Fibroblast of skin of right biceps (primary cell): ENCODE measurements at regions not wholly inside any gene's neighbourhood (a gene's known extent, or its start where the extent isn't known, plus 50 kb on each side); places are given as distances from the start of the nearest gene placed in this dataset.
A peak's percentile ranks its signal among the peaks of the same experiment; 100 is the strongest.
"Not testable (repeated sequence)": the region's sequence is repeated elsewhere in the genome, so short reads cannot be mapped to it uniquely, and the experiment has no call there.

Experiments used
- DNase-seq: peaks from one replicate; pipeline ENCODE4 v3.0.0-alpha.2; 2013

- DNase-seq, result no peak
Observed at GRCh38 chr11:11220786-11221185, 132.3 kb downstream of the CSNK2A3 start.

DNA sequence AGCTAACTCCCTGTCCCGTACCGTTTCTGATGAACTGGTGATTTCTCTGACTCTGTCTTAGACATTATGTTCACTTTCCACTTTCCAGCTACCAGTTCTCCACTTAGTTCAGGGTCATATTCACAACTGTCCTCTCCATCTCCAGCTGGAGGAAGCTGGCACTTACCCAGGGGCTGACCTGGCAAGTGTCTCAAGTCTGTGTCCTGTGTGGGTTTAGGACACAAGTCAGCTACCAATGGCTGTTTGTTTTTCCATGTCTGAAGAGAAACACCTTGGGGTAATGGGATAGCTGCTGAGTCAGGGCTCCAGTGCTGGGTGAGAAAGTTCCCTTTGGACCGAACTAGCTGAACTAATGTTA, 134.4 kb downstream of the CSNK2A3 start:
- DNase-seq, result no peak

DNA sequence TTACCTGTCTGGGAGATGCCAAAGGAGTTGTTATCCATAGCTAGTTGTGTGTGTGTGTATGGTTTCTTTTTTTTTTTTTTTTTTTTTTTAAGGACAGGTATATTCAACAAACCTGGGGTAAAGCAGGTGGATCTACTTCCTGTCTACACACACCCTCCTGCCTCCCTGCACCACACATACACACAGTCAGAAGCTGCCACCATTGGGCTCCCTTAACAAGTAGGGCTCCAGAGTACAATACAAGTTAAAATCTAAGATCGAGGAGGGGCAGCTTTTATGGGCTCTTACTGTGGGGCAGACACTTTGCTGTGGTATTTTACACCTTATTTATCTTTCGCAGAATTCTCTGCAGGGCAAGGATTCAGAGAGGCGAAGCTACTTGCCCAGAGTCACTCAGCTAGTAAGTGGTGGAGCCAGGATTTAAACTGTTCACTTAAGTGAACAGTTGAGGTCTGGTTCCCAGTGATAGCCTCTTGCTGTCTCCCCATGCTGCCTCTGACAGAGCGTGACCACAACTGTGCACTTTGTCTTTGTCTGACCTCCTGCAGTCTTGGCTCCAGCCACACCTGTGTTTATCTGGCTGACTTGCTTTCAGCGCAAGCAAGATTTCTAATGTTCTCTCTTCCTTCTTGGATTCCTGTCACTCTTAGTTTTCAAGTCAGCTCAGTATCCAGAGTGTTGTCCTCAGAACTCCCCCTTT, 135.0 kb downstream of the CSNK2A3 start:
- DNase-seq, result no peak

- no peak for DNase-seq
Observed at GRCh38 chr11:11217289-11217928, 135.6 kb downstream of the CSNK2A3 start.

DNA sequence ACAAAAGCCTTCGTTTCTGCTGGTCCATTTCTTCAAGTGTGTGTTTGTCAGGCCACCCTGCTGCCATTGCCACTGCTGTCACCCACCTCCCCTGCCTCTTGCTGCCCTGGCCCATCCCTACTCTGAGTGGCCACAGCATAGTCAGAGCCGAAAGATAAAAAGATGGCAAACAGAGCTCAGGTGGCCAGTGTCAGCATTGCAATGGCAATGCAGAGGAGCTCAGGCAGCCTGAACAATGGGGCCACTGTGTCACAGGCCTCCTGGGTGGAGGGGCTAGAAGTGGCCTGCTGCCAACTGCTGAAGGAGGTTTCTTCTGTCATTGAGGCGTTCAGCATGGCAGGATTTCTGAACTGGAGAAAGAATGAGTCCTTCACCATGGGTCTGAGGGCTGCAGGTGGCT, 137.1 kb downstream of the CSNK2A3 start:
- no peak for DNase-seq

GRCh38 chr11:11215058-11215815, 137.8 kb downstream of the CSNK2A3 start:
- DNase-seq, result no peak

- no peak for DNase-seq
Observed at GRCh38 chr11:11213117-11213516, 139.9 kb downstream of the CSNK2A3 start.

GRCh38 chr11:11211888-11212287, 141.2 kb downstream of the CSNK2A3 start:
- DNase-seq, result no peak

DNA sequence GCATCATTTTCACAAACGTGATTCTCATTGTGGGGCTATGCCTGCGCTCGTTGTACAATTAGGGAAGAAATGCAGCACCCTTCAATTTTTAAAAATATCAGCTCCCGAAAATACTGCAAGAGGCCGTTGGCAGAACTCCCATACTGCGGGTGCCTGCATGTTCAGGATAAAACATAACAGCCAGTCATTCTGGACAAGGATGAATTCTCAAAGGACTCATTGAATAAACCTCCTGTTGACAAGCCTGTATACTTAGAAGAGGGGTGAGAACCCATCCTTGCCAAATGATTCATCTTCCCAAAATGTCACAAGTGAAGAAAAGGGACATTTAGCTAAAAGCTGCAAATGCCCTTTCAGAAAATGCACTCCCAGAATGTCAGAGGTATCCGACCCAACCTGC, 141.9 kb downstream of the CSNK2A3 start:
- no peak for DNase-seq

- no peak for DNase-seq
Observed at GRCh38 chr11:11210446-11210845, 142.6 kb downstream of the CSNK2A3 start.

GRCh38 chr11:11209967-11210366, 143.1 kb downstream of the CSNK2A3 start:
- DNase-seq, result no peak

DNA sequence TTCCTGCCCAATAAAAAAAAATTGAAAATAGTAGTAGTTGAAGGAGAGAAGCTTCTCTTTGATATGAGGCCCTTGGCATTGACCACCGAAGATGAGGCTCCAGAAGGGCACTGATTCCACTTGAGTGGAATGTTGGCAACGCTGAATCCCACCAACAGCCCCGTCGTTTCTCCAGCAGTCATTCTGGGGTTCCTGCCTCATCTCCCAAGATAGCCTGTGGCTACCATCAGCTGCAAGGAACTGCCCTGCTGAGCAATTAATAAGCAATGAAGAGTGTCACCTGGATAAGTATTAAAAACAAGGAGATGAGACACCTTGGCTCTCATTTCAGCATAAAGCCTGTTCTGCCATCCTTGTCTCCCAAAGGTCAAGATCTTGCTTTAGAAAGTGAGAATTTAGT, 144.1 kb downstream of the CSNK2A3 start:
- DNase-seq, result no peak

DNA sequence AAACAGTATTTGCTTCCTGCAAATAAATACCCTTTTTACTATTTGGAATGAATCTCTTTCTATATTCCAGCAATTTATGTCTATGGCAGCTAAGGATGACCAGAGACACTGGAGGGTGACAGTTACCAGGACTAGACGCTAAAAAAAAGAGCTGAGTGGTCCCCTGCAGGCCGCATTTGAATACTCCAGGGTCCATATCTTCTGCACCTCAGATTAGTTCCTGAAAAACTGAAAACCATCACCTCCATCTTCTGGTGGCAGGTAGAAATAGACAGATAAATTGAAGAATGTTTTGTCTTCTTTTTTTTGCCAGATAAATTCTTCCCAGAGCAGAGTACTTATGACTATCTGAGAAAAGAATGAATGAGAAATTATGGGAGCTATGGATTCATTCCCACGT, 145.6 kb downstream of the CSNK2A3 start:
- DNase-seq, result no peak

DNA sequence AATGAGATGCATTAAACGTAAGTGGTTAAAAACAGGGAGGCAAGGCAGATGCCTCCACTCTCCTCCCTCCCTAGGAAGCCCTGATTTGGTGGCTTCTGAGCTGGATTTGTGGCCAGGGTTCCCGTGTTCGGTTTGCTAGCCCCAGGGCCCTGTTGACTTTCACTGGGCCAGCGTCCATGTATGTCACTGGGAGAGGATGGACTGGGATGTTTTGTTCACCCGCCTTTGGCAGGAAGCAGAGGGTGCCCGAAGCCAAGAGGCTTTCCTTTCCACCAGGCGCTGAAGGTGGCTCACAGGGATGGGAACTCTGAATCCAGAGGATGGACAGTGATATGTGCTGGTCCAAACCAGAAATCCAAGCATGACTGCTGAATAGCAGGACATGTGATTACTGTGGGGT, 146.6 kb downstream of the CSNK2A3 start:
- DNase-seq, result no peak

DNA sequence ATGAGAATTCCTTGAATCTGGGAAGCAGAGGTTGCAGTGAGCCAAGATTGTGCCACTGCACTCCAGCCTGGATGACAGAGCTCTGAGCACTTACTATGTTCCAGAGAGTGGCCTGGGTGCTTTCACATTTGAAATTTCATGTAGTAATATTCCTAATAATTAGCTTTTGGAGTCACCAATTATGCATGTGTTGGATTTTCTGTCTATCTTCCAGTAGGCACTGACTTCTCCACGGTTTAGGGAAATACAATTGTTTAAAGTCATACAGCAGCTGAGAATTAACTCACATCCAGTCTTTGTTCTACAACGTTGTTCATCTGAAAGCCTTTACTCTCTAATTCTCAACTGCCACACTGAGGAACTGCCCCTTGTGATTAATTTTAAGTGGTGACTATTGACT, 150.2 kb downstream of the CSNK2A3 start:
- DNase-seq, result no peak

DNA sequence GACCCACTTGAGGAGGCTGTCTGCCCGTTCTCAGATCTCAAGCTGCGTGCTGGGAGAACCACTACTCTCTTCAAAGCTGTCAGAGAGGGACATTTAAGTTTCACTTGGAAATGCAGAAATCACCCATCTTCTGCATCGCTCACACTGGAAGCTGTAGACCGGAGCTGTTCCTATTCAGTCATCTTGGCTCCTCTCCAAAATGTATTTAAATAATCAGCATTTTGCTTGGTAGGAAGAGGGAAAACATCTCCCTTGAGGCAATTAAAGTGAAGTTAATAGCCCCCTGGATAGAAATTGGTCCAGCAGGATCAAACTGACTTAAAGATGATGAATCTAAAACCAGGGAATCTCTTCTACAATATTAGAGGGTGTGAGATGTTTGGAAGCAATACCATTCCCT, 151.7 kb downstream of the CSNK2A3 start:
- DNase-seq, result not testable (repeated sequence)

DNA sequence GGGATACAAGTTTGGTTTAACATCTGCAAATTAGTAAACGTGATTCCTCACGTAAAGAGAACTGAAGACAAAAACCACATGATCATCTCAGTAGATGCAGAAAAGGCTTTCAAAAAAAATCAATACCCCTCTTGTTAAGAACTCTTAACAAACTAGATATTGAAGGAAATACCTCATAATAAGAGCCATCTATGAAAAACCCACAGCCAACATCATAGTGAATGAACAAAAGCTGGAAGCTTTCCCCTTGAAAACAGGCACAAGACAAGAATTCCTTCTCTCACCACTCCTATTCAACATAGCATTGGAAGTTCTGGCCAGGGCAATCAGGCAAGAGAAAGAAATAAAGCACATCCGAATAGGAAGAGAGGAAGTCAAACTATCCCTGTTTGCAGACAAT, 160.5 kb downstream of the CSNK2A3 start:
- no peak for DNase-seq

DNA sequence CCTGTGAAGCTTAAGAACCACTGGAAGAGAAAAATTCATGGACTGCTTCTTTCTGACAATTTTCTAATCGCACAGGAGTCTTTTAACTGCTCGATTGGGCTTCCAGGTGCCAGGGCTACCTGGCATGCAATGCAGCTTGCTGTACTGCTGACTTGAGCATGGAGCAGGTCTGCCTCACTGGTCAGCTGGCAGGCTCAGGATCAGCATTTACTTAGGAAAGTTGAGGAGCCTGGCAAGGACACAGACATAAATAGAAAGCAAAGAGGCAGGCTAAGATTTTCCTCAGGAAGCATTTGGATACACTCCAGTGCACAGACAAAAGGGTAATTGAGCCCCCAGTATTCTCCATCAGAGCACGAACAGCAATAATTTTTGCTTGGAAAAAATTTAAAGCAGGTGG, 163.5 kb downstream of the CSNK2A3 start:
- no peak for DNase-seq

GRCh38 chr11:11186249-11186648, 166.8 kb downstream of the CSNK2A3 start:
- no peak for DNase-seq

DNA sequence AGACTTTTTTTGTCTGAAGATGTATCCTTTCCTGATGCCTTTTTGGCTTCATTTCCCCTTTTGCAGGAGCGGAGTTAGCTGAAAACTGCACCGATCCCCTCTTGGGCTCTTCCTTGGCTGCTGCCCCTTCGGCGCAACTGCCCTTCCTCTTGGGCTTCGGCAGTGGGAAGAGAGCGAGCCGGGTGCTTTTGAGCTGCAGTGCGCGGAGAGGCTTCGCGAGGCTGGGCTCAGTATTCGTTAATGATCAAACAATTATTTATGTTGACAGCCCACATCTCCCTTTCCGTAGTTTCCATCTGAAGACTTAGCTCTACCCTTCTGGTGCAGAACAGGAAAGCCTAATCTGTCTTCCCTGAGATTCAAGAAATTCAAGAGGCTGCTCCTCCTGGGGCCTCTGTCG, 170.8 kb downstream of the CSNK2A3 start:
- DNase-seq, result no peak

DNA sequence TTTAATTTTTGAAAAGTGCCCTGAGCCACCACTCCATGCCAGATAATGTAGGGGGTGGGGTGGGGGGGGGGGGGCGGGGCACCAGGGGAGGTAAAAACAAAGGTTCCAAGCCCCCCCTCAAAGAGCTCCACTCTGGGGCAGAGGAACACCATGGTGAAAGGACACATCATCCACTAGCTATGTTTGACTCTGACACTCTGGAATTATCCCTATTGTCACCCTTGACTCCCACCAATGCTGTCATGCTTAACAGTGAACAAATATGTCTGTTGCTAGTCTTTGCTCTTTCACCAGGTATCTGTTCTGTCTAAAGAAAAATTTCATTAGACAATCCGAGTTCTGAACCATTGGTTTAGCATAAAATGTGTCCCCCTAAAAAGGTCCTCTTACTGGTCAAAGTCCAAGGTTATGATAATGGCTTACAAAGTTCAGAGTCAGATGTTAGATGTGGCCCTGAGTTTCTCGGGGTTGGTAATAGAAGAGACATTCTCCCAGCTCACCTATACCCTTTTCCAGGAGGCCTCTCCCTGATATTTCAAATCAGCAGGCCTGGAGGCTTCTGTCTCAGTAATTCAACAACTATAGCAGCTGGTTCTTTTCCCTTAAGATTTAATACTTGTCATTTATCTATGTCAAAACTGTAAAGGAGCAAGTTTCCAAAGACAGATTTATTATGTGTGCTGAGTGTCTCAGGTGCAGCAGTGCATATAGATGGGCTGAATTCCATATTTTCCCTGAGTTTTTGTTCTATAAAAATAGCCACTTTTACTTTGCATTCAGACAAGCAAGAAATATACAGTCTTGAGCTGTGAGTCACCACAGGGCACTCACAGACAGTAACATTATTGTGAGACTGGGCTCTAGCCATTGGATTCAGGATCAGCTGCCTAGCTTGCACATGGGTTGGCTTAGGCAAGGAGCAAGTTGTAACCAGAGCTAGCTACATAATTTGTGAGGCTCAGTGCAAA, 174.1 kb downstream of the CSNK2A3 start:
- DNase-seq, result peak; percentile 77

DNA sequence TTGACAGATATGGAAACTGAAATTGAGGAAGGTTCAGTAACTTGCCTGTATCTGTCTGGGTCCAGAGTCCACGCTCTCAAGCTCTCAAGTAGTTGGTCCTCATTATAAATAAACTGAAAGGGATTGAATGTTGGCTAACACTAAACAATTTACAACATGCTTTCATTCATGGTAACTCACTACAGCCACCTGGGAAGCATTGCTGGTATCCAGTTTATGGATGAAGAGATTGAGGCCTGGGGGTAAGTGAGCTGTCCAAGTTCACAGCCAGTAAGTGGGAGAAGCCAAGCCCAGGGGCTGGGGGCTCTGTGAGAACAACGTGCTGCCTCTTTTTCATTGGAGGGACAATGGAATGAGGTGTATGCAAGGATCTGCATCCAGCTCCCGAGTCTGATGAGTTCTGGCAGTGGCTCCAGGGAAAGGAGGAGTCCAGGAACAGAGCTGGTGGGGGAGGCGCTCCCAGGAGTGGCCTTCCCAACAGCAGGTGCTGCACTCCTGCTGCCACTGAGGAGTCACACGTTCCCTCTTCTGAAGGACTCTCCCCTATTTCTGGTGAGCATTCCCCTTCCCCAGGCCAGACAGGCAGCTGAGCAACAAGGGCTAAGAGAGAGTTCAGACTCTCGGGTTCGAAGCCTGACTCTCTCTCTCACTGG, 175.8 kb downstream of the CSNK2A3 start:
- no peak for DNase-seq
